ENCODE measurements at regions not wholly inside any gene's neighbourhood (a gene's known extent, or its start where the extent isn't known, plus 50 kb on each side); places are given as distances from the start of the nearest gene placed in this dataset.

- Histone ChIP-seq H3K9me3 (ENCODE audit: control insufficient read depth, insufficient read depth, low read depth, low read length) (no peaks in the 10 kb centered on the region), H3K4me1 (ENCODE audit: control insufficient read depth, insufficient read depth, low read length) (no peaks in the 10 kb centered on the region), H3K27me3 (ENCODE audit: control insufficient read depth, insufficient read depth, low read length) (peaks cover 2% of the 10 kb centered on the region; the same call in 1 of the 2 replicates), H3K4me3 (ENCODE audit: low read depth in 2 of 2, low read length in 2 of 2) (no peak overlapping the region), H3K27ac (ENCODE audit: low read length) (no peak overlapping the region), H3K36me3 (ENCODE audit: control insufficient read depth, insufficient read depth, low read length) (no peaks in the 10 kb centered on the region)
- DNase-seq (ENCODE audit: low read depth, low spot score): no peak
- in situ Hi-C loops (cut with HindIII; ENCODE audit: low pct_unique_long_range_greater_than_20kb, low sequenced_read_pairs): no loop called here
- POLR2A ChIA-PET: no interaction called here
- CTCF ChIA-PET: no interaction called here
- TF ChIP-seq CTCF (IDR thresholded peaks at IDR 0.05): no peak
- no peak for TF ChIP-seq TCF7L2 (IDR thresholded peaks at IDR 0.05; ENCODE audit: low read depth, low read length)
- TF ChIP-seq SIN3A (IDR thresholded peaks at IDR 0.05; ENCODE audit: borderline replicate concordance, insufficient read depth, low read depth, low read length): no peak
- TF ChIP-seq REST (IDR thresholded peaks at IDR 0.05; ENCODE audit: insufficient read depth in 1 of 2, low read depth in 2 of 2, low read length in 1 of 2): no peak
- no peak for TF ChIP-seq POLR2AphosphoS5 (IDR thresholded peaks at IDR 0.05; ENCODE audit: low read depth, low read length)
- no peak for ATAC-seq
- intact Hi-C loops (cut with micrococcal nuclease; ENCODE audit: unreplicated experiment): no loop called here
- BruUV-seq (replicated peaks): no TSS peak
Measured at GRCh38 chr11:45563810-45564209, 101.6 kb downstream of the CHST1 start.

- no TSS peak for BruUV-seq (replicated peaks)
- no peak overlapping the region for H3K4me3 ChIP-seq (ENCODE audit: low read depth in 2 of 2, low read length in 2 of 2)
- DNase-seq (ENCODE audit: low read depth, low spot score) (no peak), ATAC-seq (no peak)
- H3K27me3 ChIP-seq (ENCODE audit: control insufficient read depth, insufficient read depth, low read length): peaks cover 2% of the 10 kb centered on the region; the same call in 1 of the 2 replicates
- no peak for TF ChIP-seq POLR2AphosphoS5 (IDR thresholded peaks at IDR 0.05; ENCODE audit: low read depth, low read length)
- TF ChIP-seq TCF7L2 (IDR thresholded peaks at IDR 0.05; ENCODE audit: low read depth, low read length): no peak
- no peak for TF ChIP-seq REST (IDR thresholded peaks at IDR 0.05; ENCODE audit: insufficient read depth in 1 of 2, low read depth in 2 of 2, low read length in 1 of 2)
- TF ChIP-seq CTCF (IDR thresholded peaks at IDR 0.05): no peak
- TF ChIP-seq SIN3A (IDR thresholded peaks at IDR 0.05; ENCODE audit: borderline replicate concordance, insufficient read depth, low read depth, low read length): no peak
- CTCF ChIA-PET: no interaction called here
- H3K27ac ChIP-seq (ENCODE audit: low read length): no peak overlapping the region
- H3K4me1 ChIP-seq (ENCODE audit: control insufficient read depth, insufficient read depth, low read length): no peaks in the 10 kb centered on the region
- no peaks in the 10 kb centered on the region for H3K36me3 ChIP-seq (ENCODE audit: control insufficient read depth, insufficient read depth, low read length)
- in situ Hi-C loops (cut with HindIII; ENCODE audit: low pct_unique_long_range_greater_than_20kb, low sequenced_read_pairs) (no loop called here), intact Hi-C loops (cut with micrococcal nuclease; ENCODE audit: unreplicated experiment) (no loop called here)
- POLR2A ChIA-PET: no interaction called here
- no peaks in the 10 kb centered on the region for H3K9me3 ChIP-seq (ENCODE audit: control insufficient read depth, insufficient read depth, low read depth, low read length)
Measured at GRCh38 chr11:45563171-45563570, 102.3 kb downstream of the CHST1 start.

Data from Panc1 (cell line).